GM18502 (cell line): ENCODE measurements at regions not wholly inside any gene's neighbourhood (a gene's known extent, or its start where the extent isn't known, plus 50 kb on each side); places are given as distances from the start of the nearest gene placed in this dataset.

ENCODE experiments used
- ATAC-seq: cut with Tn5 transposase; IDR thresholded peaks from one replicate; pipeline ENCODE4 v1.9.1; 2021; ENCODE audit warnings: mild to moderate bottlenecking; ENCODE audit not compliant: unreplicated experiment, poor library complexity

DNA sequence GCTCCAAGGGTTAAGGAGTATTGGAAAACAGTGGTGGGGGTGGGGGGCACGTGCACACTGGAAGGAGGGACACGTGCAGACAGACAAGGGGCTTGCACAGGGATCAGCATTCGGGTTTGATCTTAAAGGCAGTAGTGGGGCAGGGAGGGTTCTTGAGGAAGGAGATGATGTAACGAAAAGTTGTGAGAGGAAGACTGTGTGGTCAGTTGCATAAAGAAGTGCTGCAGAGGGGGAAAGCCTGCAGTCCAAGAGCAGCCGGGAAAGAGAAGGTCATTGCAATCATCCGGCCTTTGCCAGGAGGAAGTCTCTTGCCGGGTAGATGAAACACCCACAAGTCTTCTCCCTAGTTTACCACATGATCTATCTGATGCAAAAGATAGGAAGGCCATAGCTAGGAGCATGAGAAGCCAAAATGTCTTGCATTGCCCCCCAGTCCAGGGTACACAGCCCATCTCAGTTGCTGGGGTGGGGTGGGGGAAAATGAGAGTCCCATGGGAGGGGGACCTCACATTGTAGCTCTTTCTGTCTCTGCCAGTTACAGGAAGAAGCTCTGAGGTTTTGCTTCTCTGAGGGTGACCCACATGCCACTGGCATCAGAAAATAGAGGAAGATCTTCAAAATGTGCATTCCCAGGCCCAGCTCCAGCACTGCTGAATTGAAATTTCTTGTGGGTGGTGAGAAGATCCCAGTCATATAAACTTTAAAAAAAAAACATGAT, 202.5 kb upstream of the RAB4A start:
- no peak for ATAC-seq

DNA sequence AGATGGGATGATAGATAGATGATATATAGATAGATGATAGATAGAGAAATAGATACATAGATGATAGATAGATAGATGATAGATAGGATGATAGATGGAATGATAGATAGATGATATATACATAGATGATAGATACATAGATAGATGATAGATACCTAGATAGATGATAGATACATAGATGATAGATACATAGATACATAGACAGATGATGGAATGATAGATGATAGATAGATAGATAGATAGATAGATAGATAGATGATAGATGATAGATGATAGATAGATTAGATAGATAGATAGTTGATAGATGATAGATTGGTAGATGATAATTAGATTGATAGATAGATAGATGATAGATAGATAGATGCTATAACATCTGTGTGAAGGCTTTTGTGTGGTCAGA, 201.7 kb upstream of the RAB4A start:
- no peak for ATAC-seq

GRCh38 chr1:229070168-229070567, 200.7 kb upstream of the RAB4A start:
- no peak for ATAC-seq

DNA sequence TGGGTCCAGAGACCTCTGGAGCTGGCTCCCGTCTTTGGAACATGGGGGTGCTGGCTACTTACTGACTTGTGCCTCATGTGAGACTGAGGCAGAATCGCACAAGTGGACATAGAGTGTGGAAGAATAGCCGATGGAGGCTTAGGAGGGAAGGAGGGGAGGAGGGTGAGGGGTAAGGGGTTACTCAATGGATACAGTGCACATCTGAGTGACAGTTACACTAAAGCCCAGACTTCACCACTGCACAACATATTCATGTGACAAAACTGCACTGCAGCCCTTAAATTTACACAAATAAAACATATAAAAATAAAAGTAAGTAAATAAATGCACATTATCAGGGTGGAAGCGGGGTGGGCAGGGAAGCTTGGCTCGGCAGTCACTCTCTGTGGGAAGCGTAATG, 197.7 kb upstream of the RAB4A start:
- no peak for ATAC-seq

- no peak for ATAC-seq
Observed at GRCh38 chr1:229075217-229075616, 195.7 kb upstream of the RAB4A start.

DNA sequence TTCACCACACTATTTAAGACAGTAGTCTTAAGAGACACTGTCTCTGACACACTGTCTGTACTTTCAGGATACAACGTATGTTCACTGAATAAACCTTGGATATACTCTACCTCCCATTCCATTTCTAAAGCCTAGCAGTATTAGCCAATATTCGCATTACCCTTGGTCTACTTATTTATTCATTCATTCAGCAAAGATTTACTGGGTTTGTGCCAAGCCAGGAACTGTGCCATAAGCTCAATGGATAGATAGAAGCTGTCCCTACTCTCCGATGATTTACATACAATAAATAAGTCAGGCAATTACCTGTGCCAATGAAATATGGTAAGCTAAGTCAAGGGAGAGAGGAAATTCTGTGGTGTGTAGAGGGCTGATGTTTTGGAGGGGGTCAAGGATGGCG, 195.2 kb upstream of the RAB4A start:
- ATAC-seq, result no peak

GRCh38 chr1:229076195-229076594, 194.7 kb upstream of the RAB4A start:
- no peak for ATAC-seq

GRCh38 chr1:229079016-229079595, 191.8 kb upstream of the RAB4A start:
- no peak for ATAC-seq

- ATAC-seq, result no peak
Observed at GRCh38 chr1:229080361-229080760, 190.6 kb upstream of the RAB4A start.

DNA sequence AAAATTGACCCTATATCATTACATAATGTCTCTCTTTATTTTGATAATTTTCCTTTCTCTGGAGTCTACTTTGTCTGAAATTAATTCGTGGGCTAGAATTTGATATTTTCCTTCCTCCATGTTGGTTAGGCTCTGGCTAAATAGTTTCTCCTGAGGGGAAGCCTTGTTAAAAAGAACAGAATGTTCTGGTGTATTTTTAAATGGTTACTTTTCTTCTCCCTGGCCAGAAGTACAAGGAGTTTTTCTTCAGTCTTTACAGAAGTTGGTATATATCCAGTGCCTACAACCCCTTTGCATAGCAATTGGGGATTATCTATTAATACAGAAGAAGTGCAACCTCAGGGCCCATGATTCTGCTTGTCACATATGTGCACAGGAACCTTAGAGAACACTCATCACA, 185.6 kb upstream of the RAB4A start:
- ATAC-seq, result no peak

GRCh38 chr1:229086091-229086490, 184.8 kb upstream of the RAB4A start:
- ATAC-seq, result no peak

DNA sequence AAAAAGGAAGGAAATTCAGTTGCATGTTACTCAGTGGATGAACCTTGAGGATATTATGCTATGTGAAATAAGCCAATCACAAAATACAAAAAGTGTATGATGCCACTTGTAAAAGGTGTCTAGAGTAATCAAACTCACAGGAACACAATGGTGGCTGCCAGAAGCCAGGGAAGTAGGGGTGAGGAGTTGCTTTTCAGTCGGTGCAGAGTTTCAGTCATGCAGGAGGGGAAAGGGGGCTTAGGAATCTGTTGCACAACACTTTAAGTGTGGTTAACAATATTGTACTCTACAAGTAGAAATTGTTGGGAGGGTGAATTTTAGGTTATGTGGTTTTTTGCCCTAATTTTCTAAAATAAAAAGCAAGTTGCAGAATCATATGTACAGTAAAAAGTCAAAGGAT, 184.2 kb upstream of the RAB4A start:
- no peak for ATAC-seq

DNA sequence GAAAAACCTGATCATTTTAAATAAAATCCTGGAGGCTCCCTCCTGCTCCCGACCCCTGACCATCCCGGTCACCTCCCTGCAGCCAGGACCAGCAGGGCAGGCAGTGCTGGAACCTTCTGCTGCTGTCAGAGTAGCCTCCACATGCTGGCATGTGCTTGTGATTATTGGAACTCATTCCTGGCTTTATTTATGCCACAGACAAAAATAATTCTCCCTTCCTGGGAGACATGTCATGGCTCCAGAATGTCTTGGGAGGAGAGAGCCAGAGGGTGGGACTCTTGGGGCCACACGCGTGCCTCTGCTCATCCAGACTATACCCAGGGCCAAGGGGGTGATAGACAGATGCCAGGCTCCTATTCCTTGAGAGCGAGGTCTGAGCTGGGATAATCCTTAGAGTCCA, 183.6 kb upstream of the RAB4A start:
- ATAC-seq, result no peak

- no peak for ATAC-seq
Observed at GRCh38 chr1:229087906-229088305, 183.0 kb upstream of the RAB4A start.

DNA sequence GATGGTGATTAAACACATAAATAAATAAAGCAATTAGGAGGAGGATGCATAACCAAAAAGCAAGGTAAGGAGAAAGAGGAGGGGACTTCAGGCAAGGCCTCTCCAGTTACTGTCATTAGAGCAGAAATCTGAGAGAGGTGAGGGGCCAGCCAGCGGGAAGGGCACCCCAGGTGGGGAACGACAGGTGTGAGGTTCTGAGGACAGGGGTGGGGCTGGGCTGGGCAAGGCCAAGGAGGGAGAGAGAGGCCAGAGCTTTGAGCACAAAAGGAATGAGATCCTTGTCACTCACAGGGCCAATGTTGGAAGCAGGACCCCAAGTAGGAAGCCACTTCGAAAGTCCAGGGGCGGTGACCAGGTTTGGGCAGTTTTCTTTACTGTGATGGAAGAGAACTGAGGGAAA, 182.2 kb upstream of the RAB4A start:
- no peak for ATAC-seq

DNA sequence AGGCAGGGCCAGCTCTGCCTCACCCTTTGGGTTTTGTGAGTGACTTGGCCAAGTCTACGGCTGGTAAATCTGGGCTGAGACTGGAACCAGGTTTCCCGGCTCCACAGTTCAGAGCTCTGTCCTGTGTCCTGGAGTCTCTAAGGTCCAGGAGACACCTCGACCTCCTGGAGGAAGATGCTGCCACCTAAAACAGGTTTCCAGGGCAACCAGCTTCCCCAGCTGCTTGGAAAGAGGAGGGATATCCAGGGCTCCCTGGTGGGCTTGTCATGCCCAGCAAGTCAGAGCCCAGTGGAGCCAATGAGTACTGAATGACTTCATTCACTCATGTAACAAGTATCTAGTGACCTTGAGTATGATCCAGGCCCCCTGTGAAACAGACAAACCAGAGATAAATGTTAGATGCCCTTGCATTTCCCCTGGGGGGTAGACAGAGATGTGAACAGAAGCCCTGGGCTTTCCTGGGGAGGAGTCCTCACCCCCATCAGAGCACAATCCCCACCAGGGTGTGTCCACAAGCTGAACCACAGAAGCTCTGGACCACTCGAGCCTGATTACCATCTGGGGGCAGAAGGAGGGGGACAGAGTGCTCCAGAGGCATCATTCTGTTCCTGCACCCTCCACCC, 181.2 kb upstream of the RAB4A start:
- no peak for ATAC-seq

DNA sequence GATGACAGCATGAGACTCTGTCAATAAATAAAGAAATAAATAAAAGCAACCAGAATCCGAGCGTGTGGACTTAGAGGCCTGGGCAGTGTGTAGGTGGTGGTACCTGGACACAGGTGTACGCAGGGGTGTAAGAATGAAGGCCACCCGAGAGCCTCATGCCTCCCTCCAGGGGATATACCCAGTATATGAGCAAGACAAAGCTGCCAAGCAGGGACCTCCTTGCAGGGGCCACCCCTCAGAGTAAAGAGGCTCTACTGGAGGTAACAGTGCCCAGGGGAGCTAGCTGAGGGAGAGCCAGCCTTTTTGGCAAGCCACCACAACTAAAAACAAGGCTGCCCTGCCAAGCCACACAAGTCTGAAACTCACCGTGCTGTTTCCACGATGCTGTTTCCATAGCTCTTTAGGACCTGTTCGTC, 179.2 kb upstream of the RAB4A start:
- ATAC-seq, result no peak

GRCh38 chr1:229092377-229093237, 178.3 kb upstream of the RAB4A start:
- ATAC-seq, result no peak

DNA sequence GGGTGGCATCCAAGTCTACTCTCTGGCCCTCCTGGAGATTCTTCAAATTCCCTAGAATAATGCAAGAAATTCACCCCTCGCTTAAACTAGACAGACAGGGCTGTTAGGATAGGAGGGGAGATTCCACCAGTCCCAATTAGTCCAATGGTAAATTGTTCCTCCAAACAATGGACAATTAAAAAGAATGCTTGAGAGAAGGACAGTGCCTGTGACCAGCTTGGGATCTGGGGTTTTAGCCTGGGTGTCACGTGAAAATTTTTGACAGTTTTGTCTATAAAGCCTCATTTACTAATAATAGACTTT, 177.7 kb upstream of the RAB4A start:
- no peak for ATAC-seq

DNA sequence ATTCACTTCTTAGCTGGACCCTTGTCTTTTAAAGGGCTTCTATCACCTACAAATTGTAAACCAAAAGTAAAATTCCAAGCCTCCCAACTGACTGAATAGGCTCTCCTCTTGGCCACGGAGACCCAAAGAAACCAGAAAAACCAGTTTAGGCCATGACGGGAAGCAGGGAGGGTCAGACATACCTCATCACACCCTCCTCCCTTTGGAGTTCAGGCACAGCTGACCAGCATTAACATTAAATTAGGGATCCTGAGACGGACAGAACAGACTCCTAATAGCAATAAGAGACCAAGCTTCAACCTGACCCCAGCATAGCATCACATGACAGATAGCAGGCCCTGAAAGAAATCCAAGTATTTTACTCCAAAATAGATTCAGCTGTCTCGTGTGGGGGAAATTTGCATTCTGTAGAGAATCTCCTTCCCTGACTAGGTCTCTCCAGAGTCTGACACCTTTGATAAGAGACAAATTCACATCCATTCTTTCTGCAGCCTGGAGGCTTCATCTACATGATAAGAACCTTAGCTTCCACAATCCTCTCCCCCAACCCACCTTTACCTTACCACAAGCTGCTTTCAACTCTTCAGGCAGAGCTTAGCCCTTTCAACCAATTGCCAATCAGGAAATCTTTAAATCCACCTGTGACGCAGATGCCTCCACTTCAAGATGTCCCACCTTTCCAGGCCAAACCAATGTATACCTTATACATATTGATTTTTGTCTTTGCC, 177.1 kb upstream of the RAB4A start:
- no peak for ATAC-seq
